NAMALWA (cell line): ENCODE measurements at regions not wholly inside any gene's neighbourhood (a gene's known extent, or its start where the extent isn't known, plus 50 kb on each side); places are given as distances from the start of the nearest gene placed in this dataset.
"Not testable (repeated sequence)": the region's sequence is repeated elsewhere in the genome, so short reads cannot be mapped to it uniquely, and the experiment has no call there.

Source experiments
- DNase-seq: peaks from one replicate; pipeline ENCODE4 v3.0.0-alpha.2; 2015; ENCODE audit warnings: low spot score

DNA sequence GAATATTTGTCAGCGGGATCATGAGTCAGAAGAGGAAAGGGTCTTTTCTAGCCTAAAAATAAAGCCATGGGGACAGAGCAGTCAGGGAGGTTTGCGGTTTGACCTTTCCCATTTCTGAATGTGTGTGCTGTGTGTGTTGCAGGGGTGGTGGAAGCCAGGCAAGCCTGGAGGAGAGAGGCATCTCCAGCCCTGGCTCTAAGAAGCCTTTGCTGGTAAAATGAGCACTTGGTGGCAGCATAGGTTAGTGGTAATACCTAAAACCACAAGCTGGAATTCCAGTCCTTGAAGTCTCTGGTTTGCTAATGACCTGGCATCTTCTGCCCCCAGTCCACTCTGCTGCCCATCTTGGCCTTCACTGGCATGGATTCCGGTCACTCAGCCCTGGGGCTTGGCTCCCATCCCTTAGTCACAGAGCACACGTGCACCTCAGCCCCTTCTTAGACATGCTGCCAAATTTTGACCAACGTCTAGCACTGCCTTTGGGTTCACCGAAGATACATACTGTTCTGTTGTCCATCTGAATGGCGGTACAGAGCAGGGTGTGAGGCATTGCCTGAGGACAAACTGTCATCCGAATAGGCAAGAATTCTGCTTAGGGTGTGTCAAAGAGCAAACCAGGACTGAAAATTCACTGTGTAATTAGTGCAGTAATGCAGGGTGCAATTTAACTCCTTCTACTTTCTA lies 52.7 kb downstream of the KCNA5 start:
- no peak for DNase-seq

DNA sequence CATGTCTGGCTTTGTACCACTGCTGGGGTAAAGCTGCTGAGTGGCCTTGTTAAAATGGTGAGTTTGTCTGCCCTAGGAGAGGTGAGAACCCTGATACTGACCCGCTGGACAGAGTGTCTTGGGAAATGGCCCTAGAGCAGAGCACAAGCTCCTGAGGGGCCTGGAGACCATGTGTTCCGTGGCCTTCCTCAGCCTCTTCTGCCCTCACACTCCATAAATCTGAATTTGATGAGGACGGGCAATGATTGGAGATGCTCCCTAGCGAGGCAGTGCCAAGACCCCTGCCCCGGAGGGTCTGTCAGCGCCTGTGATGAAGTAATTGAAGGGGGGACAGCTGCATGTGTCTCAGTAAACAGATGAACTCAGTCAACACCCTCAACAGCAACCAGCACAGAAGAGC lies 54.1 kb downstream of the KCNA5 start:
- DNase-seq: no peak

DNA sequence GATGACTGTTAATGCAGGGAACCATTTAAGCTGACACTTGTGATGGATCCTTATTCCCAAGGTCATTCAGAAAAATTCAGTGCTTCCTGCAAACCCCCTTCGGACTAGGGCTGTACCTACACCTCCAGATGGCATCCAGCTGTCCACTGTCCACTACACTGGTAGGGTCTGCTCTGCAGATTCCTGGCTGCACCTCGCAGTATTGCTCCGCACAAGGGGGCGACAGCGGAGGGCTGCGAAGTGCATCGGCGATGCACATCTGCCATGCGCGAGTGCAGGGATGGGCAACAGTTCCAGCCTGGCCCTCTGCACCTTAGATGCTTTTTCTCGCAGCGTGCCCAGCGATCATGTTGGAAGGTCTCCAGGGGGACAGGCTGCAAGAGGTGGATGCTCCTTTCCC lies 55.5 kb downstream of the KCNA5 start:
- DNase-seq: no peak

DNA sequence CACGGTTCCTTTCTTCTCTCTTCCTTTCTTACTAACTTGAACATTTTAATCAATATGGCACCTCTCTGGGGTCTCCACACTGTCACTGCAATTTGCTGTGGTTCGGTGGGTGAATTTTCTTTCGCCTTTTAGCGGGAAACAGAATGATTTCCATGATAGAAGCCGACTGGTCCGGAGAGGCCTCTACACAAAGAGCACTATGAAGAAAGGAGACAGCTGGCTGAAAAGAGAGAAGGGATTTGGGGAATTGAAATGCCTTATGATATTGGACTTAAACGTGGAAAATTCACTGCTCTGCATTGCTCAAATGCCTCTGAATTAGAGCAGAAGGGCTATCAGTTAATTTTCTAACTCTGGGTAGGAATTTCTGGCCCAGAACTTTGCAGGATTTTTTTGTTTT lies 55.9 kb downstream of the KCNA5 start:
- DNase-seq: no peak

DNA sequence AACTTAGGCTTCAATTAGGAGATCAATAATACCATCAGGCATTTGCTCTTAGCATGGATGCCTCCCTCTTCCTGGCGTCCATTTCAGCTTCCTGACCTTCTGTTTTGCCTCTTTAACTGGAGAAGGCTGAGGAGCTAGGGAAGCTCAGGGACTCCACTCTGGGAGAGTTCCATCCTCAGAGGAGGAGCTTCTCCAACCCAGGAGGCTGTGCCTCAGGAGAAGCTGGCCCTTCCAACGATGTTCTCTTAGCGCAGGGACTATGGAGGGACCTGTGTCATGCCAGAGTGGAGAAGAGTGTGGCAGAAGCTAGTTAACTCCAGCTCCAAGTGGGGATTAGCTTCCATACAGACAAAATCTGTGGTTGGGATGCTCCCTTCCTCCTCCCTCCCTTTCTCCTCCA lies 58.0 kb downstream of the KCNA5 start:
- DNase-seq: no peak

DNA sequence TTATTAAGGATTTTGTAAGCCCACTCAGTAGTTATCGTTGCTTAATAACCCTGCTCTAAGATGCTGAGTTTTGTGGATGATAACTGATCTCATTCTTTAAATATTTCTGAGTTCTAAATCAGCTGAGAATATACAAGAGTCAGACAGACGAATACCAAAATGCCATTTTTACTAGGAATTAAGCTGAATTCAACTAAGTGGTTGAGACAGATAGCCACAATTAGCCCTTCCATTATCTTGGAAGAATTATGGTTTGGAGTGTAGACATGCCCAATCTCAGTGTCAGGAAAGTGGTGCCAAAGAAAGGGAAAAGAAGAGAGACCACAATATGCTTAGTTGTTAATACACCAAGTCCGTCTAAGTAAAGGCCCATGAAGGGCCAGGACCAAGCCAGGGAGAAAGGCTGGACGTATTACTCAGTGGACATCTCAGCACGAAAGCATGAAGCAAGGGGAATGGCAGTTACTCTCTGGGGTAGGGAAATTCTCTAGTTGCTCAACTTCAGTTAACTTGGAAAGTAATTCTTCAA lies 58.6 kb downstream of the KCNA5 start:
- DNase-seq: no peak

DNA sequence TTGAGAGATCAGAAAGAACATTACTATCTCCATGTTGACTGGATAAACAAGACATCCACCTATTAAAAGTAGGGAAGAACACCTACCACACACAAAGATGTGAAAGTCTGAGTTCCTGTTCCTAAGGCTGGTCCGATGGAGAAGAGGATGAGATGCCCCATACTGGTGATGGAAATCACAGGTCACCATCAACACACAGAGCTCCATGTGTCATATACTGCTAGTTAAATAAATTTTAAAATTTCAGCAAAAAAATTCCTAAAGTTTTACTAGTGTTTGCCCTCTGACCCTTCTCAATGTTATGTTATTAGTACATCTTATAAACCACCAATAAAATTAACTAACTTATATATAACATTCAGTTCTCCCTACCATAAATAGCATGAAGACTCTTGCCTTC lies 59.1 kb downstream of the KCNA5 start:
- no peak for DNase-seq

DNA sequence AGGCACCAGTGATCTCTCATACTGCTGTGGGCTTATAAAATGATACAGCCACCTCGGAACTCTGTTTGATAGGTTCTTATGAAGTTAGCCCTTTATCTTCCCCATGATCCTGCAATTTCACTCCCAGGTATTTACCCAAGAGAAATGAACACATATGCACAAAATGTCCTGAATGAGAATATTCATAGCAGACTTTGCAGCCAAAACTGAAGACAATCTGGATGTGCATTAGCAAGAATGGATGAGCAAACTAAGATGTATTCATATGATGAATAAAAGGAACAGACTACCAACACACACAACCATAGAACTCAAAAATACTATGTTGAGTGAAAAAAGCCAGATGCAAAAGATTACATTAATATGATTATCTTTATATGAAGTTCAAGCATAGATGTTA lies 66.7 kb downstream of the KCNA5 start:
- no peak for DNase-seq

DNA sequence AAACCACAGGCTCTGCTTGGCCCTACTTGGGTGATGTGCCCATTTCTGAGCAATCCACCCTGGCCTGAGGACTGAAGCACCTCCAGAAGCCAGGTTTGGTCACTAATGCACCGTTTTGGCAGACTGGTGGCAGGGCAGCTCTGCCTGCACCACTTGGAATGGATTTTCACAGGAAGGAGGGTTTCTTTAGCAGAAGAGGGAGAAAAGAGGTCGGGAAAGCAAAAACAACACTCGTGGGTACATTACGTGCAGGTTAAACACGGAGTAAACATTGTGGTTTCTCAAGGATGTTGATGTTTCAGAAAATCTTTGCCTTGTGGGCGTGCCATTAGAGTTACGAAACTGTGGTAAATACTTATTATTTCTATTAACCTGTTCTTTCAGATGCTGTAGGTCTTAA lies 70.8 kb downstream of the KCNA5 start:
- no peak for DNase-seq

DNA sequence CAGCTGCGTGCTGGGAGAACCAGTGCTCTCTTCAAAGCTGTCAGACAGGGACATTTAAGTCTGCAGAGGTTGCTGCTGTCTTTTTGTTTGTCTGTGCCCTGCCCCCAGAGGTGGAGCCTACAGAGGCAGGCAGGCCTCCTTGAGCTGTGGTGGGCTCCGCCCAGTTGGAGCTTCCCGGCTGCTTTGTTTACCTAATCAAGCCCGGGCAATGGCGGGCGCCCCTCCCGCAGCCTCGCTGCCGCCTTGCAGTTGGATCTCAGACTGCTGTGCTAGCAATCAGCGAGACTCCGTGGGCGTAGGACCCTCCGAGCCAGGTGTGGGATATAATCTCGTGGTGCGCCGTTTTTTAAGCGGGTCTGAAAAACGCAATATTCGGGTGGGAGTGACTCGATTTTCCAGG lies 78.1 kb downstream of the KCNA5 start:
- DNase-seq: not testable (repeated sequence)

DNA sequence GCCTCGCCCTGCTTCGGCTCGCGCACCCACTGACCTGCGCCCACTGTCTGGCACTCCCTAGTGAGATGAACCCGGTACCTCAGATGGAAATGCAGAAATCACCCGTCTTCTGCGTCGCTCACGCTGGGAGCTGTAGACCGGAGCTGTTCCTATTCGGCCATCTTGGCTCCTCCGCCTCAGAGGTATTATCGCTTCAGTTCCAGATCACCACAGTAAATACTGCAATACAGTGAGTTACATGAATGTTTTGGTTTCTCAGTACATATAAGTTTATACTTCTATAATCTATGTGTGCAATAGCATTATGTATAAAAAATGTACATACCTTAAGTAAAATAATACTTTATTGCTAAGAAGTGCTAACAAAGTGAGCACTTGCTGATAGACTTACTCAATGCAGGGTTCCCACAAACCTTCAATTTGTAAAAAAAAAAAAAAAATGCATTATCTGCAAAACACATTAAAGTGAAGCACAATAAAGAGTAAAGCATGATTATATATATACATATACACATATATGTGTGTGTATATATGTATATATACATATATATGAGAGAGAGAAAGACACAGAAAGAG lies 78.7 kb downstream of the KCNA5 start:
- not testable (repeated sequence) for DNase-seq

DNA sequence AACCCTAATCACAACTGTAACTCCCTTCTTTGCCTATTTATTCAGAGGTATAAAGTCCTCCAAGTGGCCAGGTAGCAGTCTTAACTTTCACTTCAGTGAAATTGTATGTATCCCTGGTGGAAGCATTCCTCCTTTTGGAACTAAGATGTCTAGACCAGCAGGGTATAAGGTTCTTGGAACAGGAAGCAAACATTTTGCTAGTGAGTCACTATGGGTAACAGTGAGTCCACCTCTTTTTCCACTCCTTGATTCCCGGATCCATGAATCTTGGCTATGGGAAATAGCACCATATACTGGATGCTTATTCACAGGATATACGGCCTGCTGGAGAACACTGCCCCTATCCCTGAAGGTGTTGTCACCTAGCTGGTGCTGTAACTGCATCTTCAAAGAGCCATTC lies 80.2 kb downstream of the KCNA5 start:
- no peak for DNase-seq

DNA sequence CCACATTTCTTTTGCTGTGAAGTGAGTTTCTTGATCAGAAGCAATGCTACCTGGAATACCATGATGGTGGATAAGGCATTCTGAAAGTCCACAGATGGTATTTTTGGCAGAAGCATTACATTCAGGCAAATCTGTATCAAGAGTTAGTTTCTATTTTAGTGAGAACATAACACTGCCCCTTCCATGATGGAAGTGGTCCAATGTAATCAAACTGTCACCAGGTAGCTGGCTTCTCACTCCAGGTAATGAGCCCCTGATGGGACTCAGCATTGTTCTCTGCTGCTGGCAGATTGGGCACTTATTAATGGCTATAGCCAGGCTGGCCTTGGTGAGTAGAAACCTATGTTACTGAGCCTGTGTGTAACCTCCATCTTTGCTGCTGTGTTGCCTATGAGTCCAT lies 80.7 kb downstream of the KCNA5 start:
- DNase-seq: no peak

DNA sequence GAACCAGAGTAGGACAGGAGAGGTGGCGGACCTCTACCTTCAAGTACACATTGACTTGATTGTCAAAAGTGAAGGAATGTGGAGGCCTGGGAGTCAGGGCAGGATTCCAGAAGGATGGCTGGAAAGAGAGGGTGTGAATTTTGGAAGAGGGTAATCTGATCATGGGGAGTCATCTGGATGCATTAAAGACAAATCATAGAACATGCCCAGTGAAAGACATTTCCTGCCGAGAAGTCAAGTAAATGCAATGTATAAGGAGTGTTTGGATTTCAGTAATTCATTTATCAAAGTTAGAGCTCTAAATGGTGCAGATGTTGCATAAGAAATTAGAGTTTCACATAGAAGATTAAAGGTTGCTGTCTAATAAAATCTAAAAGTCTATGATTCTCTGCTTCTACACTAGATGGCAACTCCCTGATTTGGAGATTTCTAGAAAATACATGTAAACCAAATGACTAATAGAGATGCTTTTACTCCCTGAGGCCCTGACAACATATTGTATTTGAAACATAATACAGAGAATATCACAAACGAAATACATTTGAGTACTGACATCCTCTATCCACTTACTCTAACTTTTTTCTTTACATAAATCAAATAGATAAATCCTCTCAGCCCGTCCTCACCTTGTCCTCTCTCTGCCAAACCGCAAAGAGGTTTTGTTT lies 91.3 kb downstream of the KCNA5 start:
- DNase-seq: no peak

DNA sequence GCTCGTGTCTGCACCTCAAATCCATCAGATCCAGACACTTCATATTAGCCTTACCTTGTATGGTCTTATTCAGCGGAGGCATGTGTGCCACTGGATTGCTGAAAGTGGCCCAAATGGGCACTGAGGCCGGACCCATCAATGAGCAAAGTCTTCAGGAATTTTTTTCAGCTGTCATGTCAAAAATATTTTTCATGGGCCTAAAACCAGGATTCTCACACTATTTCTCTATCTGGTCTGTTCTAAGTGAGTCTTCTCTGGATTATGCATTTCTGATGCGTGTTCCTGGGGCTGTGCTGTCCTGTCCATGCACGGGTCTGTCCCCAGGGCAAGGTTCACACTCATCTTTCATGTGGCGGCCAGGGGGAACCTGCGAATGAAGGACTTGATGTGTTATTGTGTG lies 94.6 kb downstream of the KCNA5 start:
- no peak for DNase-seq

DNA sequence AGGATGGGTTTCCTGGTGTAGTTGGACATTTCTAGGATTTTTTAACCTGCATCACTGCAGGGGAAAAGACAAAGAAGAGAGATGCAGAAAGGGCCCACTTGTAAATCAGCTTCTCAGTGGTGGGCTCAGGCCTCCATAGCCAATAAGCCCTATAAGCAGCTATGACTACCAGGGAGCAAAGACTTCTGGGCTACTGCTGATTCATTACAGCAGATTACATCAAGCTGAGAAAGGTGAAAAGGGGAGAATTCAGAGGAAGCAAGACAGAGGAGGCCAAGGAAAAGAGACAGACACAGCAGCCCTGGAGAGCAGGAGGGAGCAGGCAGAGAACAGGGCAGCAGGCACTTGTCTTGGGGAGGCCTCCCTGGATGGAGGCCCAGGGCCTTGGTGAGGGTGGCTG lies 95.2 kb downstream of the KCNA5 start:
- DNase-seq: no peak

DNA sequence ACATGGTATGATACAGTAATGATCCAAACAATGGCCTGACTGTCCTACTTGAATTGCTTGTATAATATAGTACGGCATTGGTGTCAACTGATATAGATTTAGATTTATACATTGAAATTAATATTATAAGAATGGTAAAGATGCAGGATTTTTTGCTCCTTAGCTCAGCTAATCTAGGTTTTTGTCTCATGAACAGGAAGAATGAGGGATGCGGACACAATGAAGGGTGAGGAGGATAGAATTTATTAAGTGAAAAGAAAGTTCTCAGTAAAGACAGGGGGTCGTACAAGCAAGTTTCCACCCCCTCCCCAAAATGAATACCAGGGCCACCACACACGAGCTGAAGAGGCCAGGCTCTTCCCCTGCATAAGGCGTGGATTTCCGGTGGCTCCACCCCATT lies 96.1 kb downstream of the KCNA5 start:
- no peak for DNase-seq

DNA sequence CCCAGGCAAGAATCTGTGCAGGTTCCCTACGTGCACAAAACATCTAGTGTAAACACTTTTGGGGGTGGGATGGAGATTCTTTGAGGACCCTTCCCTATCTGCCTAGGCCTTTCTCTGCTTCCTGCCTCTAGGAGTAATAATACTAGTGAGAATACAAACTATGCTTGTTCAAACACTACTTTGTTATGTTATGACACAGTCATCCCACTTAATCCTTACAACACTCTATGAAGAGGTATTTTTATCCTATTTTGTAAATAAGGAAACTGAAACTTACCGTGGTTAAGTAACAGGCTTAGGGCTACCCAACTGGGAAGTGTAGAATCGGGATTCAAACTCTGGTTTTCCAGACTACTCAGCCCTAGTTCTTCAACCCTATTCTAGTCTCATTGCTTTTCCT lies 96.5 kb downstream of the KCNA5 start:
- DNase-seq: no peak

DNA sequence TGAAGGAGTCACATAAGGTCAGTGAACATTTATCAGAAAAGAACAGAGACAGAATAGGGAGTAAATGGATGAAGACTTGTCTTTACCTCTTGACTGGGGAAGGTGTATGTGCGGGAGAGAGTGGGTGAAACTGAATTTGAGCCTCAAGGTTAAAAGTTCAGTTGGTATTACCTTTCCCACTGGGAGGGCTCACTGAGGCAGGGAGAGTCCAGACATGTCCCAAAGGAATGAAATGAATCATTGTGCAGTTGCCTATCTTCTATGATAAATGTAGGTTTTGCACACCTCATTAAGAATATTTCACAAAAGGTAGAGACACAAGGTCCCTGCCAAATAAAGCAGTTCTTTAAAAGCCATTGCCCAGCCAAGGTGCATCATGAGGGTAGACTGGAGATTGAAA lies 105.2 kb downstream of the KCNA5 start:
- DNase-seq: no peak

DNA sequence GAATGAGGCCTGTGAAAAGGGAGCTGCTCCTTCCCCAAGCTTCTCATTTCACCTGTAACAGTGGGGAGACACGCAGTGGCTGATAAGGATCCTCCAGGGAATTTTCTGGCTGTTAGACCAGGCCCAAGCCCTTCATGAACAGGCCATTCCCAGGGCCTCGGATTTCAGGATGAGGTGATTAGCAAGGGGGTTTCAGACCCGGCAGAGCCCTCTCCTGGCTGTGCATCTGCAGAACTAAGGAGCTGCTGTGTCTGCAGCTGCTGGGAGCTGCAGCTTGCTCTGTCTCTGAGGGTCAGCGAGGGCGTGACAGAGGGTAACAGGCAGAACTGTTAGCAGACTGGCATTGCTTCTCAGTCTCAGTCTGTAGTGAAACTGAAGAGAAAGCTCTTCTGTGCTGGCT lies 110.4 kb downstream of the KCNA5 start:
- no peak for DNase-seq

DNA sequence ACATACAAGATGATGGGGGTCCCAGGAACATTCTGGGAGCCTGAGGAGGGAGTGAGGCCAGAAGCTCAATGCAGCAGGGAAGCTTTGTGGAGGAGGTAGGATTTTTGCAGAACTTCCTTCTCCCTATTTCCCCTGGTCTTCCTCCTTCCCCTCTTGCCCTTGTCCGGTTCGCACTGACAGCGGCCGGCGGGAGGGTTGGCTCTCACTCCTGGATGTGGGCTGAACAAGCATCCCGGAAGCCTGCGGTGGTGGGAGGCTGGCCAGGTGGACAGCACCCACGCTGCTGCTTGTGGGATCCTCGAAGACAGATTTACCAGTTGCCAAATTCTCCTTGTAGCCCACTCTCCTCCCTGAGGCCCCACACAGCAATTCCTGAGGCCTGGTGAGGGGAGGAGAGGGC lies 112.2 kb downstream of the KCNA5 start:
- no peak for DNase-seq

DNA sequence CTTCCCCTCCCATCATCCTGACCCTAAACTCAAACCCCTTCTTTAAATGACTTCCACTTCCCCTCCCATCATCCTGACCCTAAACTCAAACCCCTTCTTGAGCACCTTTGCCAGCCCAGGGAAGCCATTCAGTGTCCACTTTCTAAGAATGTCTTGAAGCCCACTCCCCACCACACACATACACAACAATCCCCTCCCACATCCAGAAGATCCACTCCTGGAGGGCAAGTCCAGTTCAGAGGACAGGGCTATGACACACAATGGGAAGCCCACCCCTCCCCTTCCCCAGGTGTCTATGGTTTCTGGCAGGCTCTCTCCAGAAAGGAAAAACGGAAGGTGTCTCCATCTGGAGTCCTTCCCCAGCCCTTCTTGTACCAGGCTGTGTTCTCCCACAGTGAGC lies 117.1 kb downstream of the KCNA5 start:
- DNase-seq: no peak

DNA sequence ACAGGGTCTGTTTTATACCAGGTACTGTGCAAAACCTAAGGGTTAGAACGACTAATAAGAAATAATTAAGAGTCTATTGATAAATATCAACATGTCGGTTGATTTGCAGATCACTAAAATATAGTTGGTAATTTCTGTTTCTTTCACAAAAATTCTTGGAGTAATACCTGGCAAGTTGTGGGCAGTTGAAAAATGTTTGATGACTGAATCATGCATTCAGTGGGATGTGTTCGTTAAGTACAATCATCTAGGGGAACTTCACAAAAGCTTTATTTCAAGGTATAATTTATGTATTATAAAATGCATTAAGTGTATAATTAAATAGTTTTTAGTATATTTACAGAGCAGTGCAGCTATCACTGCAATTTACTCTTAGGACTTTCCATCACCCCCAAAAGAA lies 120.0 kb downstream of the KCNA5 start:
- no peak for DNase-seq
